Smooth muscle cell (in vitro differentiated cells): ENCODE measurements at regions not wholly inside any gene's neighbourhood (a gene's known extent, or its start where the extent isn't known, plus 50 kb on each side); places are given as distances from the start of the nearest gene placed in this dataset.
"Not testable (repeated sequence)": the region's sequence is repeated elsewhere in the genome, so short reads cannot be mapped to it uniquely, and the experiment has no call there.

Experiments used
- DNase-seq: peaks from one replicate; lab custom pipeline; 2025; ENCODE audit not compliant: unreplicated experiment; lab: John Stamatoyannopoulos, UW
- H2AFZ ChIP-seq: fragments of 200-600 bp; sonication (generic); 2 replicates; pipeline ENCODE4 v1.6.0; 2016; ENCODE audit warnings: antibody characterized with exemption, low read depth, mild to moderate bottlenecking
- H3F3A ChIP-seq: fragments of 200-600 bp; sonication (generic); 2 replicates; pipeline ENCODE4 v1.6.0; 2017; ENCODE audit warnings: antibody characterized with exemption, low read depth
- H3K27ac ChIP-seq: fragments of 200-600 bp; sonication (generic); 2 replicates; pipeline ENCODE4 v1.5.1; 2016; ENCODE audit warnings: low read depth, mild to moderate bottlenecking
- H3K27me3 ChIP-seq: fragments of 200-600 bp; sonication (generic); 2 replicates; pipeline ENCODE4 v1.6.1; 2016; ENCODE audit warnings: low read depth, mild to moderate bottlenecking
- H3K36me3 ChIP-seq: fragments of 200-600 bp; sonication (generic); 2 replicates; pipeline ENCODE4 v1.5.1; 2016; ENCODE audit warnings: low read depth
- H3K4me1 ChIP-seq: fragments of 200-600 bp; sonication (generic); 2 replicates; pipeline ENCODE4 v1.5.1; 2016; ENCODE audit warnings: low read depth
- H3K4me2 ChIP-seq: fragments of 200-600 bp; sonication (generic); 2 replicates; pipeline ENCODE4 v1.6.0; 2016; ENCODE audit warnings: mild to moderate bottlenecking
- H3K4me3 ChIP-seq: fragments of 200-600 bp; sonication (generic); 2 replicates; pipeline ENCODE4 v1.5.1; 2016; ENCODE audit warnings: mild to moderate bottlenecking
- H3K79me2 ChIP-seq: fragments of 200-600 bp; sonication (generic); 2 replicates; pipeline ENCODE4 v1.6.0; 2016; ENCODE audit warnings: low read depth, mild to moderate bottlenecking
- H3K9ac ChIP-seq: fragments of 200-600 bp; sonication (generic); 2 replicates; pipeline ENCODE4 v1.6.0; 2016; ENCODE audit warnings: low read depth
- H3K9me3 ChIP-seq: fragments of 200-600 bp; sonication (generic); replicated peaks from 2 replicates; pipeline ENCODE4 v1.5.1; 2016; ENCODE audit warnings: low read depth
- H4K20me1 ChIP-seq: fragments of 200-600 bp; sonication (generic); 2 replicates; pipeline ENCODE4 v1.6.0; 2016; ENCODE audit warnings: low read depth
- WGBS: methylation state at CpG from one replicate; pipeline ENCODE4 v1.1.7; 2016; ENCODE audit warnings: low lambda C conversion rate; 5-methylcytosine and 5-hydroxymethylcytosine counted together
- TF ChIP-seq, protein P1 (sequence below): fragments of 200-600 bp; sonication (generic); IDR thresholded peaks from 2 replicates; pipeline ENCODE4 v1.5.1; 2017; ENCODE audit warnings: borderline replicate concordance, mild to moderate bottlenecking, antibody characterized with exemption; ENCODE audit not compliant: insufficient read depth, poor library complexity, severe bottlenecking

DNA sequence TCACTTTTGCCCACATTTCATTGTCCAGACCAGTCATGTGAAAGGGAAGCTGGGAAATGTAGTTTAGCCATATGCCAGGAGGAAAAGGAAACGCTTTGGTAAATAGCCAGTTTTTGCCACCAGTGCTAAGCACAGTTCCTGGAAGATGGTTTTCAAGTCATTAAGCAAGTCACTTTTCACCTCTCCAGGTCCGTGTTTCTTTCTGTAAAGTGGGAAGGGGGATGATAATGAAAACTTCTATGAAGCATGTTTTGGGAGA, 96.6 kb upstream of the TPTE start:
- not testable (repeated sequence) for H3K4me1 ChIP-seq, H3F3A ChIP-seq, H3K4me2 ChIP-seq, H3K79me2 ChIP-seq, H3K27me3 ChIP-seq, H3K36me3 ChIP-seq, H3K9ac ChIP-seq, H3K27ac ChIP-seq, DNase-seq, H4K20me1 ChIP-seq, H2AFZ ChIP-seq, H3K4me3 ChIP-seq
- 45% methylated on average over 2 of the region's 2 CpGs for WGBS
- H3K9me3 ChIP-seq: peaks cover 44% of the 10 kb centered on the region

DNA sequence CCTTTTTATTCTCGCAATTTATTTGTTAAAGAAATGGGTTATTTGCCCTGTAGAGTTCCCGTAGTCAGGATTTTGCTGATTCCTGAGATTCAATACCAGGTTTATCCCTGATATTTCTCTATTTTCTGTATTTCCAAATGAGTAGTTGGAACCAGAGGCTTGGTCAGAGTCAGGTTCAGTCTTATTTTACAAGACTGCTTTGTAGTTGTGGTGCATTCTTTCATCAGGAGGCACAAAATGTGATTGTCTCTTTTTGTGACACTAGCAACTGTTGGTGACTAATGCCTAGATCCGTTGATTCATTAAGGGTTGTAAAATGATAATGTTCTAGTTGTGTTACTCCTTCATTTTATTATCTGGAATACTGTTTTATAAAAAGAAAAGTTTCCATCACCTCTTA, 95.5 kb upstream of the TPTE start:
- DNase-seq: no peak
- 70% methylated on average over 3 of the region's 3 CpGs for WGBS
- H3K9ac ChIP-seq: no peak overlapping the region
- H3F3A ChIP-seq: no peaks in the 10 kb centered on the region
- no peak overlapping the region for H3K4me2 ChIP-seq
- TF ChIP-seq, protein P1, sequence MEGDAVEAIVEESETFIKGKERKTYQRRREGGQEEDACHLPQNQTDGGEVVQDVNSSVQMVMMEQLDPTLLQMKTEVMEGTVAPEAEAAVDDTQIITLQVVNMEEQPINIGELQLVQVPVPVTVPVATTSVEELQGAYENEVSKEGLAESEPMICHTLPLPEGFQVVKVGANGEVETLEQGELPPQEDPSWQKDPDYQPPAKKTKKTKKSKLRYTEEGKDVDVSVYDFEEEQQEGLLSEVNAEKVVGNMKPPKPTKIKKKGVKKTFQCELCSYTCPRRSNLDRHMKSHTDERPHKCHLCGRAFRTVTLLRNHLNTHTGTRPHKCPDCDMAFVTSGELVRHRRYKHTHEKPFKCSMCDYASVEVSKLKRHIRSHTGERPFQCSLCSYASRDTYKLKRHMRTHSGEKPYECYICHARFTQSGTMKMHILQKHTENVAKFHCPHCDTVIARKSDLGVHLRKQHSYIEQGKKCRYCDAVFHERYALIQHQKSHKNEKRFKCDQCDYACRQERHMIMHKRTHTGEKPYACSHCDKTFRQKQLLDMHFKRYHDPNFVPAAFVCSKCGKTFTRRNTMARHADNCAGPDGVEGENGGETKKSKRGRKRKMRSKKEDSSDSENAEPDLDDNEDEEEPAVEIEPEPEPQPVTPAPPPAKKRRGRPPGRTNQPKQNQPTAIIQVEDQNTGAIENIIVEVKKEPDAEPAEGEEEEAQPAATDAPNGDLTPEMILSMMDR: no peak
- no peaks in the 10 kb centered on the region for H3K79me2 ChIP-seq
- H2AFZ ChIP-seq: no peak overlapping the region
- H3K36me3 ChIP-seq: no peaks in the 10 kb centered on the region
- no peaks in the 10 kb centered on the region for H3K27me3 ChIP-seq
- peaks cover 40% of the 10 kb centered on the region for H3K9me3 ChIP-seq
- H3K4me3 ChIP-seq: no peak overlapping the region
- no peaks in the 10 kb centered on the region for H3K4me1 ChIP-seq
- no peaks in the 10 kb centered on the region for H4K20me1 ChIP-seq
- H3K27ac ChIP-seq: no peak overlapping the region

DNA sequence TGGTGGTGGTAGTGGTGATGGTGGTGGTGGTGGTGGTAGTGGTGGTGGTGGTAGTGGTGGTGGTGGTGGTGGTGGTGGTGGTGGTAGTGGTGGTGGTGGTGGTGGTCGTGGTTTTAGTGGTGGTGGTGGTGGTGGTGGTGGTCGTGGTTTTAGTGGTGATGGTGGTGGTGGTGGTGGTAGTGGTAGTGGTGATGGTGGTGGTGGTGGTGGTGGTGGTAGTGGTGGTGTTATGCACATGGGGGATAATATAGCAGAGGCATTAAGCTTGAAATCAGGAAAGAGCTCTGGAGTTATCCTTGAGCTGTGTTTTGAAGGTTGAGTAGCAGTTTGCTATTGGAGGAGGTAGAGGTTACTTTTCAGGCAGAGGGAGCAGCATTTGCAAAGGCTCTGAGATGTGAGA, 94.6 kb upstream of the TPTE start:
- H3K27me3 ChIP-seq, DNase-seq, H4K20me1 ChIP-seq, H3K4me1 ChIP-seq, H3K9ac ChIP-seq, H3K4me3 ChIP-seq, H3K79me2 ChIP-seq, H3F3A ChIP-seq, H2AFZ ChIP-seq, H3K36me3 ChIP-seq, H3K27ac ChIP-seq, H3K4me2 ChIP-seq: not testable (repeated sequence)
- 20% methylated on average over 1 of the region's 2 CpGs for WGBS
- peaks cover 38% of the 10 kb centered on the region for H3K9me3 ChIP-seq

DNA sequence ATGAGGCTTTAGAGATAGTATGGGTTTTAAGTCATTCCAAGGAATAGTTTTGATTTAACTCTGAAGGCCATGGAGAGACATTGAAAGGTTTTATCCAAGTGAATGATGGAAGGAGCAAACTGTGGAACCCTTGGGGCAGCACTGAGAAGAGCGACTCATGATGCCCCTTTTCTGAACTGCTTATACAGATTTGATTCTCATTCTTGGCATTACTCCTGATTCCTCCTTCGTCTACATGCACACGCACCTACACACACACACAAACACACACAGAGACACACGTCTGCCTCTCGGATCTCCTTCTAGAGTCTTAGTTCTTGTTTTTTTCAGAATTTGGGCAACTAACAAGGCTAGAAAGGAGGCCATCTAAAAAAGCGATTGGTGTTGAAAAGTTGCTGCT, 94.1 kb upstream of the TPTE start:
- H3K4me2 ChIP-seq, H3K4me3 ChIP-seq, DNase-seq, H3K27ac ChIP-seq, H3K27me3 ChIP-seq, H3K4me1 ChIP-seq, H4K20me1 ChIP-seq, H3K9ac ChIP-seq, H3K36me3 ChIP-seq, H3K79me2 ChIP-seq, H2AFZ ChIP-seq, H3F3A ChIP-seq: not testable (repeated sequence)
- 62% methylated on average over 6 of the region's 6 CpGs for WGBS
- H3K9me3 ChIP-seq: peaks cover 42% of the 10 kb centered on the region

DNA sequence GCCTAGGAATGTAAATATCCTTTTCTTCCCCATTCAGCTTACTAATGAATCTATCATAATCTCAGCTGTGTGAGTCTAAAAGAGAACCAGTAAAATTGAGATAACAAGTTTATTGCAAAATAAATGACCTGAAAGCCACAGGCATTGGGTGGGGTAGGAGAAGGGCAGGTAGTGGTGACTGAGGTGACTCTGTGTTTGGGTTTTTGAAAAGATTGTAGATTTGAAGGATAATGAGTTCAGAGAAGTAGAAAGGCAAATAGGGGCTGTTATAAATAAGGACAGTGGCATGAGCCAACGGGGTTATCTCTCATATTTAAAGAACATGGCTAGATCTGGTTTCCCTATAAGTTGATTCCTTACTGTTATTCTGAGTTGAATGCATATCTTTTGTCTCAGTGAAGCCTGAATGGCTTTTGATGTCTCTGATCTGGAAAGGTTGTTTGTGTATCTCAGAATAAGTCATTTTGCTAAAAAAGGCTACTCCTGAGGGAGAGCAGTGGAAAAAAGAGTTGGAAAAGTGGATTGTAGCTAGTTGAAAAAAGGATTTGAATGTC, 92.3 kb upstream of the TPTE start:
- not testable (repeated sequence) for DNase-seq, H3K9ac ChIP-seq, H3K27me3 ChIP-seq, H3K36me3 ChIP-seq, H4K20me1 ChIP-seq, H3K27ac ChIP-seq, H3F3A ChIP-seq, H2AFZ ChIP-seq, H3K4me2 ChIP-seq, H3K79me2 ChIP-seq, H3K4me1 ChIP-seq, H3K4me3 ChIP-seq
- peaks cover 41% of the 10 kb centered on the region for H3K9me3 ChIP-seq
- 19% methylated on average over 1 of the region's 1 CpG for WGBS

DNA sequence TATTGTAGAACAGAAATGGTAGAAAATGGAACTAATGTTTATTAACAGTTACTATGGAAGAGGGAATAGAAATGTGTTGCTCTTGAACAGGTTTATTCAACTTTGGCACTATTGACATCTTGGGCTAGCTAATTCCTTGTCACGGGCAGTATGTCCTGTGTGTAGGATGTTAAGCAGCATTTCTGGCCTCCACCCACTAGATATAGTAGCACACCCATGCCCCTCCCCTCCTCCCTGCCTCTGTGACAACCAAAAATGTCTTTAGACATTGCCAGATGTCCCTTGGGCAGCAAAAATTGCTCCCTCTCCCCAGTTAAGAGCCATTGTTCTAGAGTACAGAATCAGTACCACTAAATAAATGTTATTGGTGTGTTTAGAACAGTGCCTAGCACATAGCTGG, 91.4 kb upstream of the TPTE start:
- H3K9me3 ChIP-seq: peaks cover 35% of the 10 kb centered on the region
- TF ChIP-seq, protein P1: no peak

DNA sequence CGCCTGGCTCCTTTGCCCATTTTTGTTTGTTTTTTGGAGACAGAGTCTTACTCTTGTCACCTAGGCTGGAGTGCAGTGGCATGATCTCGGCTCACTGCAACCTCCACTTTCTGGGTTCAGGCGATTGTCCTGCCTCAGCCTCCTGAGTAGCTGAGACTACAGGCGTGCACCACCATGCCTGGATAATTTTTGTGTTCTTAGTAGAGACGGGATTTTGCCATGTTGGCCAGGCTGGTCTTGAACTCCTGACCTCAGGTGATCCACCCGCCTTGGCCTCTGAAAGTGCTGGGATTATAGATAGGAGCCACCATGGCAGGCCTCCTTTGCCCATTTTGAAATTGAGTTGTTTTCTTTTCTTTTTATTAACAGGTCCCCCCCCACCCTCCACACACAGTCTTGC, 89.4 kb upstream of the TPTE start:
- not testable (repeated sequence) for H3K4me1 ChIP-seq, H3K9ac ChIP-seq, H3K4me2 ChIP-seq, H4K20me1 ChIP-seq, DNase-seq, H3F3A ChIP-seq, H3K27ac ChIP-seq, H3K79me2 ChIP-seq, H3K27me3 ChIP-seq, H3K4me3 ChIP-seq, H2AFZ ChIP-seq, H3K36me3 ChIP-seq
- WGBS: 63% methylated on average over 6 of the region's 6 CpGs
- H3K9me3 ChIP-seq: peaks cover 28% of the 10 kb centered on the region

More for the DNA sequence above, 91.4 kb upstream of the TPTE start:
- H3F3A ChIP-seq: no peaks in the 10 kb centered on the region
- no peak overlapping the region for H2AFZ ChIP-seq
- H3K4me1 ChIP-seq: no peaks in the 10 kb centered on the region
- H3K9ac ChIP-seq: no peak overlapping the region
- H3K36me3 ChIP-seq: no peaks in the 10 kb centered on the region
- no peaks in the 10 kb centered on the region for H3K27me3 ChIP-seq
- H3K4me3 ChIP-seq: no peak overlapping the region
- H4K20me1 ChIP-seq: no peaks in the 10 kb centered on the region
- no peak overlapping the region for H3K4me2 ChIP-seq
- DNase-seq: no peak
- H3K27ac ChIP-seq: no peak overlapping the region
- no peaks in the 10 kb centered on the region for H3K79me2 ChIP-seq
- WGBS: 59% methylated on average over 1 of the region's 1 CpG
